Karpas-422 (cell line): ENCODE measurements at regions not wholly inside any gene's neighbourhood (a gene's known extent, or its start where the extent isn't known, plus 50 kb on each side); places are given as distances from the start of the nearest gene placed in this dataset.
"Not testable (repeated sequence)": the region's sequence is repeated elsewhere in the genome, so short reads cannot be mapped to it uniquely, and the experiment has no call there.

Experiments used
- DNase-seq: peaks from one replicate; pipeline ENCODE4 v3.0.0-alpha.2; 2015
- H2AFZ ChIP-seq: fragments of 200-600 bp; sonication (generic); 2 replicates; pipeline ENCODE4 v1.6.1; 2014; ENCODE audit warnings: antibody characterized with exemption, low read length, mixed read lengths
- H3K27ac ChIP-seq: fragments of 200-600 bp; sonication (generic); 2 replicates; pipeline ENCODE4 v1.5.1; 2014; ENCODE audit warnings: mild to moderate bottlenecking, low read length, moderate library complexity
- H3K27me3 ChIP-seq: fragments of 200-600 bp; sonication (generic); 2 replicates; pipeline ENCODE4 v1.6.1; 2014; ENCODE audit warnings: low read length, mixed read lengths
- H3K36me3 ChIP-seq: fragments of 200-600 bp; sonication (generic); 2 replicates; pipeline ENCODE4 v1.6.1; 2014; ENCODE audit warnings: low read length, mixed read lengths; ENCODE audit not compliant: insufficient read depth
- H3K4me1 ChIP-seq: fragments of 200-600 bp; sonication (generic); 2 replicates; pipeline ENCODE4 v1.6.1; 2014; ENCODE audit warnings: mild to moderate bottlenecking, low read length, mixed read lengths
- H3K4me2 ChIP-seq: fragments of 200-600 bp; sonication (generic); 2 replicates; pipeline ENCODE4 v1.6.1; 2014; ENCODE audit warnings: low read length, low read depth, mild to moderate bottlenecking; ENCODE audit not compliant: poor library complexity, severe bottlenecking
- H3K4me3 ChIP-seq: fragments of 200-600 bp; sonication (generic); 2 replicates; pipeline ENCODE4 v1.5.1; 2014; ENCODE audit warnings: mild to moderate bottlenecking, antibody characterized with exemption, low read length, mixed read lengths
- H3K79me2 ChIP-seq: fragments of 200-600 bp; sonication (generic); 2 replicates; pipeline ENCODE4 v1.6.1; 2014; ENCODE audit warnings: mild to moderate bottlenecking, low read length, mixed read lengths
- H3K9ac ChIP-seq: fragments of 200-600 bp; sonication (generic); 2 replicates; pipeline ENCODE4 v1.6.0; 2014; ENCODE audit warnings: low read length
- H3K9me2 ChIP-seq: fragments of 200-600 bp; sonication (generic), shearing (Covaris generic); replicated peaks from 2 replicates; pipeline ENCODE4 v1.6.0; 2014; ENCODE audit warnings: mild to moderate bottlenecking, low read length, moderate library complexity; ENCODE audit not compliant: insufficient read depth
- H3K9me3 ChIP-seq: fragments of 300-700, 200-600 bp; sonication (generic); 2 replicates; pipeline ENCODE4 v1.6.1; 2014; ENCODE audit warnings: low read length, mixed read lengths
- H4K20me1 ChIP-seq: fragments of 200-600 bp; sonication (generic); 2 replicates; pipeline ENCODE4 v1.6.1; 2014; ENCODE audit warnings: mild to moderate bottlenecking, antibody characterized with exemption, low read length, low read depth; ENCODE audit not compliant: insufficient read depth

- Histone ChIP-seq H3K4me1 (no peaks in the 10 kb centered on the region), H3K9ac (no peak overlapping the region), H3K9me2 (no peaks in the 10 kb centered on the region), H3K27ac (no peak overlapping the region), H2AFZ (no peak overlapping the region), H3K4me2 (no peak overlapping the region), H4K20me1 (no peaks in the 10 kb centered on the region), H3K79me2 (no peaks in the 10 kb centered on the region), H3K27me3 (no peaks in the 10 kb centered on the region), H3K9me3 (no peaks in the 10 kb centered on the region), H3K4me3 (no peak overlapping the region), H3K36me3 (no peaks in the 10 kb centered on the region)
- DNase-seq: no peak
Measured at GRCh38 chr5:136754216-136754615, 388.9 kb upstream of the TRPC7 start.

GRCh38 chr5:136750224-136750862 lies 385.0 kb upstream of the TRPC7 start:
- H3K4me2 ChIP-seq: no peak overlapping the region
- H3K79me2 ChIP-seq: no peaks in the 10 kb centered on the region
- no peak overlapping the region for H2AFZ ChIP-seq
- DNase-seq: no peak
- H3K4me3 ChIP-seq: no peak overlapping the region
- no peaks in the 10 kb centered on the region for H3K4me1 ChIP-seq
- no peak overlapping the region for H3K27ac ChIP-seq
- H3K9me3 ChIP-seq: no peaks in the 10 kb centered on the region
- H3K36me3 ChIP-seq: no peaks in the 10 kb centered on the region
- no peaks in the 10 kb centered on the region for H4K20me1 ChIP-seq
- no peaks in the 10 kb centered on the region for H3K27me3 ChIP-seq
- H3K9ac ChIP-seq: no peak overlapping the region
- no peaks in the 10 kb centered on the region for H3K9me2 ChIP-seq

- no peak overlapping the region for H2AFZ ChIP-seq
- no peaks in the 10 kb centered on the region for H3K9me2 ChIP-seq
- no peak overlapping the region for H3K9ac ChIP-seq
Measured at GRCh38 chr5:136749016-136749415, 383.7 kb upstream of the TRPC7 start.

GRCh38 chr5:136743052-136743451 lies 377.7 kb upstream of the TRPC7 start:
- H3K27me3 ChIP-seq: no peaks in the 10 kb centered on the region
- no peaks in the 10 kb centered on the region for H3K4me1 ChIP-seq
- no peaks in the 10 kb centered on the region for H3K9me2 ChIP-seq
- H3K4me2 ChIP-seq: no peak overlapping the region
- no peak overlapping the region for H3K9ac ChIP-seq
- no peak overlapping the region for H3K27ac ChIP-seq
- H3K79me2 ChIP-seq: no peaks in the 10 kb centered on the region
- no peaks in the 10 kb centered on the region for H3K36me3 ChIP-seq
- no peak overlapping the region for H3K4me3 ChIP-seq
- H3K9me3 ChIP-seq: peaks cover 3% of the 10 kb centered on the region; the same call in 1 of the 2 replicates
- no peaks in the 10 kb centered on the region for H4K20me1 ChIP-seq
- no peak overlapping the region for H2AFZ ChIP-seq
- DNase-seq: no peak

More at GRCh38 chr5:136749016-136749415, 383.7 kb upstream of the TRPC7 start:
- H3K27me3 ChIP-seq: no peaks in the 10 kb centered on the region
- no peak overlapping the region for H3K27ac ChIP-seq
- H3K4me3 ChIP-seq: no peak overlapping the region
- DNase-seq: no peak
- H3K4me2 ChIP-seq: no peak overlapping the region
- H3K4me1 ChIP-seq: no peaks in the 10 kb centered on the region
- no peaks in the 10 kb centered on the region for H3K79me2 ChIP-seq
- no peaks in the 10 kb centered on the region for H4K20me1 ChIP-seq
- no peaks in the 10 kb centered on the region for H3K36me3 ChIP-seq
- no peaks in the 10 kb centered on the region for H3K9me3 ChIP-seq

- Histone ChIP-seq H3K9me3 (peaks cover 3% of the 10 kb centered on the region; the same call in 1 of the 2 replicates), H3K4me1 (no peaks in the 10 kb centered on the region), H3K27ac (no peak overlapping the region), H3K9me2 (no peaks in the 10 kb centered on the region), H2AFZ (no peak overlapping the region), H3K36me3 (no peaks in the 10 kb centered on the region), H3K4me2 (no peak overlapping the region), H3K9ac (no peak overlapping the region), H3K79me2 (no peaks in the 10 kb centered on the region), H4K20me1 (no peaks in the 10 kb centered on the region), H3K27me3 (no peaks in the 10 kb centered on the region), H3K4me3 (no peak overlapping the region)
- DNase-seq: no peak
Measured at GRCh38 chr5:136740228-136740627, 374.9 kb upstream of the TRPC7 start.

- H3K4me2 ChIP-seq, H4K20me1 ChIP-seq, H3K4me3 ChIP-seq, H3K9me3 ChIP-seq, H3K27ac ChIP-seq, H3K9me2 ChIP-seq, H3K9ac ChIP-seq, H3K4me1 ChIP-seq, DNase-seq, H2AFZ ChIP-seq, H3K36me3 ChIP-seq, H3K27me3 ChIP-seq, H3K79me2 ChIP-seq: not testable (repeated sequence)
Measured at GRCh38 chr5:136739271-136739670, 373.9 kb upstream of the TRPC7 start.

GRCh38 chr5:136738829-136739228 lies 373.5 kb upstream of the TRPC7 start:
- Histone ChIP-seq H3K79me2 (no peaks in the 10 kb centered on the region), H3K27me3 (no peaks in the 10 kb centered on the region), H3K4me1 (no peaks in the 10 kb centered on the region), H3K9me3 (peaks cover 3% of the 10 kb centered on the region; the same call in 1 of the 2 replicates), H4K20me1 (no peaks in the 10 kb centered on the region), H3K27ac (no peak overlapping the region), H3K4me3 (no peak overlapping the region), H3K4me2 (no peak overlapping the region), H3K9ac (no peak overlapping the region), H3K36me3 (no peaks in the 10 kb centered on the region), H2AFZ (no peak overlapping the region), H3K9me2 (no peaks in the 10 kb centered on the region)
- DNase-seq: no peak

GRCh38 chr5:136736021-136736420 lies 370.7 kb upstream of the TRPC7 start:
- no peak overlapping the region for H3K27ac ChIP-seq
- H3K9me2 ChIP-seq: no peaks in the 10 kb centered on the region
- no peak overlapping the region for H3K4me3 ChIP-seq
- H4K20me1 ChIP-seq: no peaks in the 10 kb centered on the region
- H3K27me3 ChIP-seq: no peaks in the 10 kb centered on the region
- no peak overlapping the region for H3K4me2 ChIP-seq
- no peaks in the 10 kb centered on the region for H3K9me3 ChIP-seq
- no peaks in the 10 kb centered on the region for H3K36me3 ChIP-seq
- H2AFZ ChIP-seq: no peak overlapping the region
- H3K79me2 ChIP-seq: no peaks in the 10 kb centered on the region
- DNase-seq: no peak
- no peaks in the 10 kb centered on the region for H3K4me1 ChIP-seq
- no peak overlapping the region for H3K9ac ChIP-seq
